ENCODE measurements at regions not wholly inside any gene's neighbourhood (a gene's known extent, or its start where the extent isn't known, plus 50 kb on each side); places are given as distances from the start of the nearest gene placed in this dataset.

- TF ChIP-seq, protein P1, sequence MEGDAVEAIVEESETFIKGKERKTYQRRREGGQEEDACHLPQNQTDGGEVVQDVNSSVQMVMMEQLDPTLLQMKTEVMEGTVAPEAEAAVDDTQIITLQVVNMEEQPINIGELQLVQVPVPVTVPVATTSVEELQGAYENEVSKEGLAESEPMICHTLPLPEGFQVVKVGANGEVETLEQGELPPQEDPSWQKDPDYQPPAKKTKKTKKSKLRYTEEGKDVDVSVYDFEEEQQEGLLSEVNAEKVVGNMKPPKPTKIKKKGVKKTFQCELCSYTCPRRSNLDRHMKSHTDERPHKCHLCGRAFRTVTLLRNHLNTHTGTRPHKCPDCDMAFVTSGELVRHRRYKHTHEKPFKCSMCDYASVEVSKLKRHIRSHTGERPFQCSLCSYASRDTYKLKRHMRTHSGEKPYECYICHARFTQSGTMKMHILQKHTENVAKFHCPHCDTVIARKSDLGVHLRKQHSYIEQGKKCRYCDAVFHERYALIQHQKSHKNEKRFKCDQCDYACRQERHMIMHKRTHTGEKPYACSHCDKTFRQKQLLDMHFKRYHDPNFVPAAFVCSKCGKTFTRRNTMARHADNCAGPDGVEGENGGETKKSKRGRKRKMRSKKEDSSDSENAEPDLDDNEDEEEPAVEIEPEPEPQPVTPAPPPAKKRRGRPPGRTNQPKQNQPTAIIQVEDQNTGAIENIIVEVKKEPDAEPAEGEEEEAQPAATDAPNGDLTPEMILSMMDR (conservative IDR thresholded peaks at IDR 0.05): no peak
- no peak for TF ChIP-seq ZFX (IDR thresholded peaks at IDR 0.05)
Measured at GRCh38 chr3:174749143-174749542, 110.0 kb upstream of the NAALADL2 start.
